Tibial nerve (tissue), 4 donors: ENCODE measurements at regions not wholly inside any gene's neighbourhood (a gene's known extent, or its start where the extent isn't known, plus 50 kb on each side); places are given as distances from the start of the nearest gene placed in this dataset.

Source experiments
- CTCF ChIP-seq, 5 experiments: fragments of 200-600 bp in 3 of 5; fragments of 450-650 bp in 2 of 5; sonication (generic) in 3 of 5; IDR thresholded peaks; one replicate each; pipeline ENCODE4 v1.5.1; 2016 to 2019; ENCODE audit warnings: antibody characterized with exemption in 5 of 5, mild to moderate bottlenecking in 3 of 5, moderate library complexity in 2 of 5
- EP300 ChIP-seq, 2 donors: sonication (generic); formaldehyde crosslinking; IDR thresholded peaks; one replicate each; pipeline ENCODE4 v1.6.1; 2017; ENCODE audit warnings: antibody characterized with exemption in 2 of 2, mild to moderate bottlenecking in 1 of 2
- POLR2A ChIP-seq, 2 donors: fragments of 450-650 bp; IDR thresholded peaks; one replicate each; pipeline ENCODE4 v1.6.1; 2017; ENCODE audit warnings: antibody characterized with exemption in 2 of 2, mild to moderate bottlenecking in 2 of 2, moderate library complexity in 2 of 2

- TF ChIP-seq CTCF (IDR thresholded peaks at IDR 0.05) (no peak), POLR2A (IDR thresholded peaks at IDR 0.05) (no peak), EP300 (IDR thresholded peaks at IDR 0.05) (no peak)
These were observed 479.2 kb downstream of the LIG4 start for GRCh38 chr13:107736170-107736569.
